ENCODE measurements at regions not wholly inside any gene's neighbourhood (a gene's known extent, or its start where the extent isn't known, plus 50 kb on each side); places are given as distances from the start of the nearest gene placed in this dataset.

- Histone ChIP-seq H3K4me3 (ENCODE audit: extremely low read depth in 1 of 4, insufficient read depth in 2 of 4, low read depth in 3 of 4, low read length in 4 of 4) (no peak overlapping the region), H3K4me2 (ENCODE audit: insufficient read depth in 1 of 2, low read depth in 2 of 2, low read length in 2 of 2) (no peak overlapping the region), H4K8ac (ENCODE audit: extremely low read depth, insufficient read depth, low read length) (no peak overlapping the region), H4K91ac (replicated peaks; ENCODE audit: insufficient read length, low read length) (no peak overlapping the region), H3K4ac (replicated peaks; ENCODE audit: insufficient read length, low read depth, low read length) (no peak overlapping the region), H3K79me1 (ENCODE audit: low read depth, low read length) (no peaks in the 10 kb centered on the region), H3K9me3 (ENCODE audit: insufficient read depth in 2 of 2, low read depth in 1 of 2, low read length in 1 of 2) (no peaks in the 10 kb centered on the region), H3K4me1 (replicated peaks in 1 of 4; ENCODE audit: control insufficient read depth in 3 of 4, insufficient read depth in 4 of 4, low read length in 3 of 4) (no peaks in the 10 kb centered on the region), H3K14ac (ENCODE audit: insufficient read length) (no peak overlapping the region), H3K27ac (ENCODE audit: low read depth, low read length) (no peak overlapping the region), H2BK120ac (replicated peaks; ENCODE audit: low read depth, low read length) (no peak overlapping the region), H2AFZ (ENCODE audit: low read length) (no peak overlapping the region), H2BK20ac (ENCODE audit: low read length) (no peak overlapping the region), H3K36me3 (ENCODE audit: control insufficient read depth in 2 of 4, insufficient read depth in 4 of 4, low read length in 3 of 4) (no peaks in the 10 kb centered on the region), H3K79me2 (ENCODE audit: control insufficient read depth in 1 of 2, insufficient read depth in 2 of 2, low read length in 2 of 2) (no peaks in the 10 kb centered on the region), H3K56ac (replicated peaks; ENCODE audit: insufficient read length, low read depth, low read length) (no peak overlapping the region), H3K23ac (ENCODE audit: insufficient read length) (no peak overlapping the region), H3K23me2 (ENCODE audit: low read depth, low read length) (no peaks in the 10 kb centered on the region; the same call in 1 of the 2 replicates), H2AK5ac (ENCODE audit: low read depth, low read length) (no peak overlapping the region), H2BK5ac (ENCODE audit: low read depth, low read length) (no peak overlapping the region), H4K5ac (ENCODE audit: insufficient read length, low read depth, low read length) (no peak overlapping the region), H4K20me1 (replicated peaks in 1 of 2; ENCODE audit: control insufficient read depth in 1 of 2, insufficient read depth in 2 of 2, low read length in 2 of 2) (no peaks in the 10 kb centered on the region), H2BK15ac (ENCODE audit: low read length) (no peak overlapping the region), H3K27me3 (replicated peaks in 1 of 4; ENCODE audit: control insufficient read depth in 3 of 4, extremely low read depth in 1 of 4, insufficient read depth in 3 of 4, low read length in 3 of 4) (no peaks in the 10 kb centered on the region), H2BK12ac (ENCODE audit: low read depth, low read length) (no peak overlapping the region), H3K18ac (ENCODE audit: extremely low read depth, low read length) (no peak overlapping the region), H3K9ac (replicated peaks in 1 of 4; ENCODE audit: extremely low read depth in 1 of 4, low read depth in 3 of 4, low read length in 3 of 4) (no peak overlapping the region)
- ChIA-PET POLR2A (ENCODE audit: partially characterized antibody) (no interaction called here), CTCF (ENCODE audit: partially characterized antibody) (no interaction called here)
- WGBS, 2 experiments (ENCODE audit: extremely low coverage in 1 of 2, insufficient coverage in 1 of 2, insufficient read length in 1 of 2, insufficient replicate concordance in 2 of 2, low coverage in 1 of 2, low lambda C conversion rate in 2 of 2, missing lambda C conversion rate in 1 of 2): 55% methylated on average over 2 of the region's 2 CpGs; no CpG with 5 or more reads in 1 of the 2 experiments
- FAIRE-seq: no peak
- no peak for DNase-seq (ENCODE audit: low read depth in 1 of 2, low spot score in 2 of 2)
- no peak for TF ChIP-seq RNF2 (IDR thresholded peaks at IDR 0.05; ENCODE audit: borderline replicate concordance, low read depth, low read length, missing control alignments, poor library complexity, severe bottlenecking)
- TF ChIP-seq CTBP2 (IDR thresholded peaks at IDR 0.05; ENCODE audit: borderline replicate concordance, insufficient read depth, insufficient read length, low read length): no peak
- TF ChIP-seq POLR2AphosphoS5 (IDR thresholded peaks at IDR 0.05; ENCODE audit: low read depth, low read length): no peak
- no peak for TF ChIP-seq POLR2A (IDR thresholded peaks at IDR 0.05; ENCODE audit: control extremely low read depth in 1 of 2, low read depth in 2 of 2, low read length in 2 of 2)
- no peak for TF ChIP-seq TAF1 (IDR thresholded peaks at IDR 0.05; ENCODE audit: low read depth, low read length)
- no peak for TF ChIP-seq E2F6 (IDR thresholded peaks at IDR 0.05)
- no peak for TF ChIP-seq ATF2 (IDR thresholded peaks at IDR 0.05; ENCODE audit: low read length)
- TF ChIP-seq BRCA1 (IDR thresholded peaks at IDR 0.05; ENCODE audit: low read depth, low read length): no peak
- no peak for TF ChIP-seq CHD2 (IDR thresholded peaks at IDR 0.05; ENCODE audit: low read length)
- TF ChIP-seq HDAC6 (IDR thresholded peaks at IDR 0.05; ENCODE audit: low read depth, low read length): no peak
- no peak for TF ChIP-seq NANOG (IDR thresholded peaks at IDR 0.05; ENCODE audit: insufficient read depth, low read depth, low read length, poor library complexity, severe bottlenecking)
- no peak for TF ChIP-seq KDM1A (IDR thresholded peaks at IDR 0.05; ENCODE audit: borderline replicate concordance, low read length)
- TF ChIP-seq EZH2 (IDR thresholded peaks at IDR 0.05; ENCODE audit: low read depth, low read length, severe bottlenecking): no peak
These were observed 314.9 kb upstream of the FGF13 start for GRCh38 chrX:139026406-139026805.
